ENCODE measurements at regions not wholly inside any gene's neighbourhood (a gene's known extent, or its start where the extent isn't known, plus 50 kb on each side); places are given as distances from the start of the nearest gene placed in this dataset.

- TF ChIP-seq, protein P1, sequence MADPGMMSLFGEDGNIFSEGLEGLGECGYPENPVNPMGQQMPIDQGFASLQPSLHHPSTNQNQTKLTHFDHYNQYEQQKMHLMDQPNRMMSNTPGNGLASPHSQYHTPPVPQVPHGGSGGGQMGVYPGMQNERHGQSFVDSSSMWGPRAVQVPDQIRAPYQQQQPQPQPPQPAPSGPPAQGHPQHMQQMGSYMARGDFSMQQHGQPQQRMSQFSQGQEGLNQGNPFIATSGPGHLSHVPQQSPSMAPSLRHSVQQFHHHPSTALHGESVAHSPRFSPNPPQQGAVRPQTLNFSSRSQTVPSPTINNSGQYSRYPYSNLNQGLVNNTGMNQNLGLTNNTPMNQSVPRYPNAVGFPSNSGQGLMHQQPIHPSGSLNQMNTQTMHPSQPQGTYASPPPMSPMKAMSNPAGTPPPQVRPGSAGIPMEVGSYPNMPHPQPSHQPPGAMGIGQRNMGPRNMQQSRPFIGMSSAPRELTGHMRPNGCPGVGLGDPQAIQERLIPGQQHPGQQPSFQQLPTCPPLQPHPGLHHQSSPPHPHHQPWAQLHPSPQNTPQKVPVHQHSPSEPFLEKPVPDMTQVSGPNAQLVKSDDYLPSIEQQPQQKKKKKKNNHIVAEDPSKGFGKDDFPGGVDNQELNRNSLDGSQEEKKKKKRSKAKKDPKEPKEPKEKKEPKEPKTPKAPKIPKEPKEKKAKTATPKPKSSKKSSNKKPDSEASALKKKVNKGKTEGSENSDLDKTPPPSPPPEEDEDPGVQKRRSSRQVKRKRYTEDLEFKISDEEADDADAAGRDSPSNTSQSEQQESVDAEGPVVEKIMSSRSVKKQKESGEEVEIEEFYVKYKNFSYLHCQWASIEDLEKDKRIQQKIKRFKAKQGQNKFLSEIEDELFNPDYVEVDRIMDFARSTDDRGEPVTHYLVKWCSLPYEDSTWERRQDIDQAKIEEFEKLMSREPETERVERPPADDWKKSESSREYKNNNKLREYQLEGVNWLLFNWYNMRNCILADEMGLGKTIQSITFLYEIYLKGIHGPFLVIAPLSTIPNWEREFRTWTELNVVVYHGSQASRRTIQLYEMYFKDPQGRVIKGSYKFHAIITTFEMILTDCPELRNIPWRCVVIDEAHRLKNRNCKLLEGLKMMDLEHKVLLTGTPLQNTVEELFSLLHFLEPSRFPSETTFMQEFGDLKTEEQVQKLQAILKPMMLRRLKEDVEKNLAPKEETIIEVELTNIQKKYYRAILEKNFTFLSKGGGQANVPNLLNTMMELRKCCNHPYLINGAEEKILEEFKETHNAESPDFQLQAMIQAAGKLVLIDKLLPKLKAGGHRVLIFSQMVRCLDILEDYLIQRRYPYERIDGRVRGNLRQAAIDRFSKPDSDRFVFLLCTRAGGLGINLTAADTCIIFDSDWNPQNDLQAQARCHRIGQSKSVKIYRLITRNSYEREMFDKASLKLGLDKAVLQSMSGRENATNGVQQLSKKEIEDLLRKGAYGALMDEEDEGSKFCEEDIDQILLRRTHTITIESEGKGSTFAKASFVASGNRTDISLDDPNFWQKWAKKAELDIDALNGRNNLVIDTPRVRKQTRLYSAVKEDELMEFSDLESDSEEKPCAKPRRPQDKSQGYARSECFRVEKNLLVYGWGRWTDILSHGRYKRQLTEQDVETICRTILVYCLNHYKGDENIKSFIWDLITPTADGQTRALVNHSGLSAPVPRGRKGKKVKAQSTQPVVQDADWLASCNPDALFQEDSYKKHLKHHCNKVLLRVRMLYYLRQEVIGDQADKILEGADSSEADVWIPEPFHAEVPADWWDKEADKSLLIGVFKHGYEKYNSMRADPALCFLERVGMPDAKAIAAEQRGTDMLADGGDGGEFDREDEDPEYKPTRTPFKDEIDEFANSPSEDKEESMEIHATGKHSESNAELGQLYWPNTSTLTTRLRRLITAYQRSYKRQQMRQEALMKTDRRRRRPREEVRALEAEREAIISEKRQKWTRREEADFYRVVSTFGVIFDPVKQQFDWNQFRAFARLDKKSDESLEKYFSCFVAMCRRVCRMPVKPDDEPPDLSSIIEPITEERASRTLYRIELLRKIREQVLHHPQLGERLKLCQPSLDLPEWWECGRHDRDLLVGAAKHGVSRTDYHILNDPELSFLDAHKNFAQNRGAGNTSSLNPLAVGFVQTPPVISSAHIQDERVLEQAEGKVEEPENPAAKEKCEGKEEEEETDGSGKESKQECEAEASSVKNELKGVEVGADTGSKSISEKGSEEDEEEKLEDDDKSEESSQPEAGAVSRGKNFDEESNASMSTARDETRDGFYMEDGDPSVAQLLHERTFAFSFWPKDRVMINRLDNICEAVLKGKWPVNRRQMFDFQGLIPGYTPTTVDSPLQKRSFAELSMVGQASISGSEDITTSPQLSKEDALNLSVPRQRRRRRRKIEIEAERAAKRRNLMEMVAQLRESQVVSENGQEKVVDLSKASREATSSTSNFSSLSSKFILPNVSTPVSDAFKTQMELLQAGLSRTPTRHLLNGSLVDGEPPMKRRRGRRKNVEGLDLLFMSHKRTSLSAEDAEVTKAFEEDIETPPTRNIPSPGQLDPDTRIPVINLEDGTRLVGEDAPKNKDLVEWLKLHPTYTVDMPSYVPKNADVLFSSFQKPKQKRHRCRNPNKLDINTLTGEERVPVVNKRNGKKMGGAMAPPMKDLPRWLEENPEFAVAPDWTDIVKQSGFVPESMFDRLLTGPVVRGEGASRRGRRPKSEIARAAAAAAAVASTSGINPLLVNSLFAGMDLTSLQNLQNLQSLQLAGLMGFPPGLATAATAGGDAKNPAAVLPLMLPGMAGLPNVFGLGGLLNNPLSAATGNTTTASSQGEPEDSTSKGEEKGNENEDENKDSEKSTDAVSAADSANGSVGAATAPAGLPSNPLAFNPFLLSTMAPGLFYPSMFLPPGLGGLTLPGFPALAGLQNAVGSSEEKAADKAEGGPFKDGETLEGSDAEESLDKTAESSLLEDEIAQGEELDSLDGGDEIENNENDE (IDR thresholded peaks at IDR 0.05; ENCODE audit: insufficient replicate concordance, low read length), result no peak
- no peak for TF ChIP-seq HDAC6 (IDR thresholded peaks at IDR 0.05; ENCODE audit: low read depth, low read length)
- no peak for TF ChIP-seq TAF7 (optimal IDR thresholded peaks at IDR 0.05; ENCODE audit: borderline replicate concordance, low read depth, low read length)
- no peak for TF ChIP-seq SUZ12 (IDR thresholded peaks at IDR 0.05; ENCODE audit: low read length)
Observed at GRCh38 chr5:171528036-171528435, 108.6 kb downstream of the FGF18 start (continued).

All from H1 (cell line).